ENCODE measurements at regions not wholly inside any gene's neighbourhood (a gene's known extent, or its start where the extent isn't known, plus 50 kb on each side); places are given as distances from the start of the nearest gene placed in this dataset.
"Not testable (repeated sequence)": the region's sequence is repeated elsewhere in the genome, so short reads cannot be mapped to it uniquely, and the experiment has no call there.

GRCh38 chr2:183788796-183789195 lies 664.6 kb downstream of the NUP35 start:
- H3K27me3 ChIP-seq (ENCODE audit: insufficient read depth, low read length); H3K9me3 ChIP-seq (ENCODE audit: control insufficient read depth in 1 of 2, insufficient read depth in 1 of 2, low read depth in 1 of 2, low read length in 2 of 2): not testable (repeated sequence)

DNA sequence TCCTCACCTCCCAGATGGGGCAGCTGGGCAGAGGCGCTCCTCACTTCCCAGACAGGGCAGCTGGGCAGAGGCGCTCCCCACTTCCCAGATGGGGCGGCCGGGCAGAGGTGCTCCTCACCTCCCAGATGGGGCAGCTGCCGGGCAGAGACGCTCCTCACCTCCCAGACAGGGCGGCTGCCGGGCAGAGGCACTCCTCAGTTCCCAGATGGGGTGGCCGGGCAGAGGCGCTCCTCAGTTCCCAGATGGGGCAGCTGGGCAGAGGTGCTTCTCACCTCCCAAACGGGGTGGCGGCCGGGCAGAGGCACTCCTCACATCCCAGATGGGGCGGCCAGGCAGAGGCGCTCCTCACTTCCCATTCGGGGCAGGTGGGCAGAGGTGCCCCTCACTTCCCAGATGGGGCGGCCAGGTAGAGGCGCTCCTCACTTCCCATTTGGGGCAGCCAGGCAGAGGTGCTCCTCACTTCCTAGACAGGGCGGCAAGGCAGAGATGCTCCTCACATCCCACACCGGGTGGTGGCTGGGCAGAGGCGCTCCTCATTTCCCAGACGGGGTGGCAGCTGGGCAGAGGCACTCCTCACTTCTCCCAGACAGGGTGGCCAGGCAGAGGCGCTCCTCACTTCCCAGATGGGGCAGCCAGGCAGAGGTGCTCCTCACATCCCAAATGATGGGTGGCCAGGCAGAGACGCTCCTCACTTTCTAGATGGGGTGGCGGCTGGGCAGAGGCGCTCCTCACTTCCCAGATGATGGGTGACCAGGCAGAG lies 668.1 kb downstream of the NUP35 start:
- H3K36me3 ChIP-seq (ENCODE audit: control insufficient read depth in 1 of 2, insufficient read depth in 2 of 2, low read length in 2 of 2); H3K27ac ChIP-seq (ENCODE audit: low read depth, low read length); ATAC-seq; BruUV-seq (replicated peaks); H3K9me3 ChIP-seq (ENCODE audit: control insufficient read depth in 1 of 2, insufficient read depth in 1 of 2, low read depth in 1 of 2, low read length in 2 of 2); H3K9ac ChIP-seq (ENCODE audit: low read length); H4K20me1 ChIP-seq (ENCODE audit: insufficient read depth); H3K4me1 ChIP-seq (ENCODE audit: control insufficient read depth in 1 of 2, insufficient read depth in 2 of 2, low read length in 2 of 2); H3K27me3 ChIP-seq (ENCODE audit: insufficient read depth, low read length); RAD21 ChIA-PET (ENCODE audit: low non-redundant PET in 1 of 2, low total read pairs in 2 of 2, uncharacterized antibody in 2 of 2, unreplicated experiment in 2 of 2); H3K4me2 ChIP-seq (ENCODE audit: low read length); CTCF ChIA-PET; H3K79me2 ChIP-seq (ENCODE audit: insufficient read depth, low read length); intact Hi-C loops (cut with micrococcal nuclease); POLR2A ChIA-PET; H3K4me3 ChIP-seq (replicated peaks in 1 of 2; ENCODE audit: low read depth in 1 of 2, low read length in 2 of 2); DNase-seq (ENCODE audit: low read depth, low spot score); H3K9me2 ChIP-seq (ENCODE audit: insufficient read depth); H2AFZ ChIP-seq (ENCODE audit: low read depth, low read length, poor library complexity, severe bottlenecking): not testable (repeated sequence)

More at GRCh38 chr2:183788796-183789195, 664.6 kb downstream of the NUP35 start:
- H3K9ac ChIP-seq (ENCODE audit: low read length); POLR2A ChIA-PET; RAD21 ChIA-PET (ENCODE audit: low non-redundant PET in 1 of 2, low total read pairs in 2 of 2, uncharacterized antibody in 2 of 2, unreplicated experiment in 2 of 2); H3K36me3 ChIP-seq (ENCODE audit: control insufficient read depth in 1 of 2, insufficient read depth in 2 of 2, low read length in 2 of 2); H3K79me2 ChIP-seq (ENCODE audit: insufficient read depth, low read length); ATAC-seq; H3K4me3 ChIP-seq (replicated peaks in 1 of 2; ENCODE audit: low read depth in 1 of 2, low read length in 2 of 2); H3K9me2 ChIP-seq (ENCODE audit: insufficient read depth); H3K27ac ChIP-seq (ENCODE audit: low read depth, low read length); CTCF ChIA-PET; H2AFZ ChIP-seq (ENCODE audit: low read depth, low read length, poor library complexity, severe bottlenecking); BruUV-seq (replicated peaks); H3K4me2 ChIP-seq (ENCODE audit: low read length); H3K4me1 ChIP-seq (ENCODE audit: control insufficient read depth in 1 of 2, insufficient read depth in 2 of 2, low read length in 2 of 2); H4K20me1 ChIP-seq (ENCODE audit: insufficient read depth); DNase-seq (ENCODE audit: low read depth, low spot score); intact Hi-C loops (cut with micrococcal nuclease): not testable (repeated sequence)

DNA sequence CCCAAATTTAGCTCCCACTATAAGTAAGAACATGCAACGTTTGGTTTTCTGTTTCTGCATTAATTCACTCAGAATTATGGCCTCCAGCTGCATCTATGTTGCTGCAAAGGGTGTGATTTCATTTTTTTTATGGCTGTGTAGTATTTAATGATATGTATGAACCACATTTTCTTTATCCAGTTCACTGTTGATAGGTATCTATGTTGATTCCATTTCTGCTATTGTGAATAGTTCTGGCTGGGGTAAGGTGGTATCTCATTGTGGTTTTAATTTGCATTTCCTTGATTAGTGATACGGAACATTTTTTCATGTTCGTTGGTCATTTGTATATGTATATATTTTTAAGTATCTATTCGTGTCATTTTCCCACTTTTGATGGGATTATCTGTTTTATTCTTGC lies 674.3 kb downstream of the NUP35 start:
- Histone ChIP-seq H3K4me3 (replicated peaks in 1 of 2; ENCODE audit: low read depth in 1 of 2, low read length in 2 of 2) (no peak overlapping the region), H3K79me2 (ENCODE audit: insufficient read depth, low read length) (no peaks in the 10 kb centered on the region), H3K9me3 (ENCODE audit: control insufficient read depth in 1 of 2, insufficient read depth in 1 of 2, low read depth in 1 of 2, low read length in 2 of 2) (no peaks in the 10 kb centered on the region), H3K27me3 (ENCODE audit: insufficient read depth, low read length) (no peaks in the 10 kb centered on the region), H4K20me1 (ENCODE audit: insufficient read depth) (no peaks in the 10 kb centered on the region), H3K9me2 (ENCODE audit: insufficient read depth) (no peaks in the 10 kb centered on the region), H2AFZ (ENCODE audit: low read depth, low read length, poor library complexity, severe bottlenecking) (no peak overlapping the region), H3K36me3 (ENCODE audit: control insufficient read depth in 1 of 2, insufficient read depth in 2 of 2, low read length in 2 of 2) (no peaks in the 10 kb centered on the region), H3K27ac (ENCODE audit: low read depth, low read length) (no peak overlapping the region), H3K9ac (ENCODE audit: low read length) (no peak overlapping the region), H3K4me2 (ENCODE audit: low read length) (no peak overlapping the region), H3K4me1 (ENCODE audit: control insufficient read depth in 1 of 2, insufficient read depth in 2 of 2, low read length in 2 of 2) (no peaks in the 10 kb centered on the region)
- ChIA-PET POLR2A (no interaction called here), RAD21 (ENCODE audit: low non-redundant PET in 1 of 2, low total read pairs in 2 of 2, uncharacterized antibody in 2 of 2, unreplicated experiment in 2 of 2) (no interaction called here), CTCF (no interaction called here)
- DNase-seq (ENCODE audit: low read depth, low spot score) = no peak
- ATAC-seq = no peak
- no TSS peak for BruUV-seq (replicated peaks)
- intact Hi-C loops (cut with micrococcal nuclease) = no loop called here
- TF ChIP-seq, protein P1, sequence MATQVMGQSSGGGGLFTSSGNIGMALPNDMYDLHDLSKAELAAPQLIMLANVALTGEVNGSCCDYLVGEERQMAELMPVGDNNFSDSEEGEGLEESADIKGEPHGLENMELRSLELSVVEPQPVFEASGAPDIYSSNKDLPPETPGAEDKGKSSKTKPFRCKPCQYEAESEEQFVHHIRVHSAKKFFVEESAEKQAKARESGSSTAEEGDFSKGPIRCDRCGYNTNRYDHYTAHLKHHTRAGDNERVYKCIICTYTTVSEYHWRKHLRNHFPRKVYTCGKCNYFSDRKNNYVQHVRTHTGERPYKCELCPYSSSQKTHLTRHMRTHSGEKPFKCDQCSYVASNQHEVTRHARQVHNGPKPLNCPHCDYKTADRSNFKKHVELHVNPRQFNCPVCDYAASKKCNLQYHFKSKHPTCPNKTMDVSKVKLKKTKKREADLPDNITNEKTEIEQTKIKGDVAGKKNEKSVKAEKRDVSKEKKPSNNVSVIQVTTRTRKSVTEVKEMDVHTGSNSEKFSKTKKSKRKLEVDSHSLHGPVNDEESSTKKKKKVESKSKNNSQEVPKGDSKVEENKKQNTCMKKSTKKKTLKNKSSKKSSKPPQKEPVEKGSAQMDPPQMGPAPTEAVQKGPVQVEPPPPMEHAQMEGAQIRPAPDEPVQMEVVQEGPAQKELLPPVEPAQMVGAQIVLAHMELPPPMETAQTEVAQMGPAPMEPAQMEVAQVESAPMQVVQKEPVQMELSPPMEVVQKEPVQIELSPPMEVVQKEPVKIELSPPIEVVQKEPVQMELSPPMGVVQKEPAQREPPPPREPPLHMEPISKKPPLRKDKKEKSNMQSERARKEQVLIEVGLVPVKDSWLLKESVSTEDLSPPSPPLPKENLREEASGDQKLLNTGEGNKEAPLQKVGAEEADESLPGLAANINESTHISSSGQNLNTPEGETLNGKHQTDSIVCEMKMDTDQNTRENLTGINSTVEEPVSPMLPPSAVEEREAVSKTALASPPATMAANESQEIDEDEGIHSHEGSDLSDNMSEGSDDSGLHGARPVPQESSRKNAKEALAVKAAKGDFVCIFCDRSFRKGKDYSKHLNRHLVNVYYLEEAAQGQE (IDR thresholded peaks at IDR 0.05; ENCODE audit: low read depth) = no peak
- TF ChIP-seq MAX (IDR thresholded peaks at IDR 0.05) (no peak), JUND (IDR thresholded peaks at IDR 0.05) (no peak)
